HuH-7.5 (cell line): ENCODE measurements at regions not wholly inside any gene's neighbourhood (a gene's known extent, or its start where the extent isn't known, plus 50 kb on each side); places are given as distances from the start of the nearest gene placed in this dataset.
"Not testable (repeated sequence)": the region's sequence is repeated elsewhere in the genome, so short reads cannot be mapped to it uniquely, and the experiment has no call there.

Experiments used
- DNase-seq: peaks from one replicate; pipeline ENCODE4 v3.0.0; 2011; ENCODE audit warnings: low spot score

GRCh38 chrX:38941675-38942074 is 140.4 kb downstream of the MID1IP1 start:
- no peak for DNase-seq

GRCh38 chrX:38943120-38943519 is 141.9 kb downstream of the MID1IP1 start:
- DNase-seq: no peak

- DNase-seq: no peak
Observed at GRCh38 chrX:38948046-38948445, 146.8 kb downstream of the MID1IP1 start.

- no peak for DNase-seq
Observed at GRCh38 chrX:38954520-38954919, 153.3 kb downstream of the MID1IP1 start.

GRCh38 chrX:38959736-38960135 is 158.5 kb downstream of the MID1IP1 start:
- DNase-seq: no peak

GRCh38 chrX:38960137-38960536 is 158.9 kb downstream of the MID1IP1 start:
- DNase-seq: no peak

GRCh38 chrX:38961936-38962335 is 160.7 kb downstream of the MID1IP1 start:
- no peak for DNase-seq

- not testable (repeated sequence) for DNase-seq
Observed at GRCh38 chrX:38963244-38963643, 162.0 kb downstream of the MID1IP1 start.

- DNase-seq: no peak
Observed at GRCh38 chrX:38965888-38966287, 164.6 kb downstream of the MID1IP1 start.

GRCh38 chrX:38968344-38969216 is 167.3 kb downstream of the MID1IP1 start:
- DNase-seq: no peak

GRCh38 chrX:38970074-38970473 is 168.8 kb downstream of the MID1IP1 start:
- no peak for DNase-seq

- DNase-seq: no peak
Observed at GRCh38 chrX:38970845-38971244, 169.6 kb downstream of the MID1IP1 start.

GRCh38 chrX:38973322-38973721 is 172.1 kb downstream of the MID1IP1 start:
- peak; percentile 17 for DNase-seq

- no peak for DNase-seq
Observed at GRCh38 chrX:38974542-38974941, 173.3 kb downstream of the MID1IP1 start.

- no peak for DNase-seq
Observed at GRCh38 chrX:38975368-38975942, 174.2 kb downstream of the MID1IP1 start.

- no peak for DNase-seq
Observed at GRCh38 chrX:38982370-38982769, 181.1 kb downstream of the MID1IP1 start.

- DNase-seq: no peak
Observed at GRCh38 chrX:38982843-38983242, 181.6 kb downstream of the MID1IP1 start.

- DNase-seq: no peak
Observed at GRCh38 chrX:38985375-38985774, 184.1 kb downstream of the MID1IP1 start.

GRCh38 chrX:38985945-38986344 is 184.7 kb downstream of the MID1IP1 start:
- DNase-seq: no peak

GRCh38 chrX:38986586-38986985 is 185.3 kb downstream of the MID1IP1 start:
- DNase-seq: no peak

GRCh38 chrX:38987198-38987651 is 186.0 kb downstream of the MID1IP1 start:
- DNase-seq: no peak

GRCh38 chrX:38988301-38988700 is 187.0 kb downstream of the MID1IP1 start:
- DNase-seq: no peak

- DNase-seq: no peak
Observed at GRCh38 chrX:38989076-38989475, 187.8 kb downstream of the MID1IP1 start.
